GM13977 (cell line): ENCODE measurements at regions not wholly inside any gene's neighbourhood (a gene's known extent, or its start where the extent isn't known, plus 50 kb on each side); places are given as distances from the start of the nearest gene placed in this dataset.

Experiments used
- DNase-seq: peaks from one replicate; pipeline ENCODE4 v3.0.0; 2012; ENCODE audit warnings: low spot score
- in situ Hi-C: fragments of 300-500 bp; cut with MboI; formaldehyde crosslinking; loops from one replicate; pipeline ENCODE4 v1.12.0; 2022; ENCODE audit warnings: low sequenced_read_pairs, low pct_unique_long_range_greater_than_20kb, mixed read lengths, inconsistent platforms; ENCODE audit not compliant: unreplicated experiment
- TF ChIP-seq, protein P1 (sequence below): IDR thresholded peaks from 2 replicates; pipeline ENCODE4 v1.5.1; 2012; ENCODE audit warnings: mild to moderate bottlenecking, control low read depth; ENCODE audit not compliant: insufficient read depth; ENCODE audit errors: extremely low read depth, missing control alignments

DNA sequence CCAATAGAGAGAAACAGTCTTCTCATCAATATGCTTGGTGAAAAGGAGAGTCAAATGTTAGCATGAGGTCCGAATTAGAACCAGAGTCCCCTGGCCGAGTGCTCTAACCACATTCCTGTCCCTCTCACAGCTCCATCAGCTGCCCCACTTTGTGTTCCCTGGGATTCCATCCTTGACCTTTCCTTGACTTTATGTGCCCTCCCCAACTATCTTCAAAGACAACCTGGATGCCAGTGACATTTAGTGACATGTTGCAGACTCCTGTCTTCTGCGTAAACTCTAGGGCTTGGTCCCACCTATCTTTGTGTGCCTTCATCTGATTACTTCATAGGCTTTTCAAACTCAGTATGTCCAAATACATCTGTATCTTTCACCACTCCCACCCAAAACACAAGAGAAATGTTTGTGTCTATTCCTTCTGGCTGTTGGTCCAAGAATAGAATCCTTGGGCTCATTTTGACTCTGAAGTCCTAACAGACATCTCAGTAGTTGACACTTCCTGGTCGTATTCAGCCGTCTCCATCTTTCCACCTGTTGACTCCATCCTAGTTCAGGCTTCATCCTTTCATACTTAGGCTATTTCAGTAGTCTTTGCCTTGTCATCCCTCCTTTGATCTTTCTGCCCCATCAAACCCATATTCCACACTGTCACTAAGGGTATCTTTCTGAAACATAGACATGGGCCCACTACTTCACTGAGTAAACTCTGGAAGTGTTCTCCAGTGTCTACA lies 101.4 kb upstream of the CD180 start:
- TF ChIP-seq, protein P1, sequence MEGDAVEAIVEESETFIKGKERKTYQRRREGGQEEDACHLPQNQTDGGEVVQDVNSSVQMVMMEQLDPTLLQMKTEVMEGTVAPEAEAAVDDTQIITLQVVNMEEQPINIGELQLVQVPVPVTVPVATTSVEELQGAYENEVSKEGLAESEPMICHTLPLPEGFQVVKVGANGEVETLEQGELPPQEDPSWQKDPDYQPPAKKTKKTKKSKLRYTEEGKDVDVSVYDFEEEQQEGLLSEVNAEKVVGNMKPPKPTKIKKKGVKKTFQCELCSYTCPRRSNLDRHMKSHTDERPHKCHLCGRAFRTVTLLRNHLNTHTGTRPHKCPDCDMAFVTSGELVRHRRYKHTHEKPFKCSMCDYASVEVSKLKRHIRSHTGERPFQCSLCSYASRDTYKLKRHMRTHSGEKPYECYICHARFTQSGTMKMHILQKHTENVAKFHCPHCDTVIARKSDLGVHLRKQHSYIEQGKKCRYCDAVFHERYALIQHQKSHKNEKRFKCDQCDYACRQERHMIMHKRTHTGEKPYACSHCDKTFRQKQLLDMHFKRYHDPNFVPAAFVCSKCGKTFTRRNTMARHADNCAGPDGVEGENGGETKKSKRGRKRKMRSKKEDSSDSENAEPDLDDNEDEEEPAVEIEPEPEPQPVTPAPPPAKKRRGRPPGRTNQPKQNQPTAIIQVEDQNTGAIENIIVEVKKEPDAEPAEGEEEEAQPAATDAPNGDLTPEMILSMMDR = no peak
- in situ Hi-C loops = no loop called here
- DNase-seq = no peak

- no peak for DNase-seq
- in situ Hi-C loops = no loop called here
- TF ChIP-seq, protein P1 = no peak
Measured at GRCh38 chr5:67297376-67297775, 100.8 kb upstream of the CD180 start.

GRCh38 chr5:67294266-67294938 lies 97.8 kb upstream of the CD180 start:
- DNase-seq = no peak
- in situ Hi-C loops = no loop called here
- TF ChIP-seq, protein P1 = no peak

- in situ Hi-C loops = no loop called here
- TF ChIP-seq, protein P1 = no peak
- DNase-seq = no peak
Measured at GRCh38 chr5:67293226-67293625, 96.6 kb upstream of the CD180 start.

- DNase-seq = no peak
- TF ChIP-seq, protein P1 = no peak
- in situ Hi-C loops = no loop called here
Measured at GRCh38 chr5:67292201-67292940, 95.8 kb upstream of the CD180 start.

DNA sequence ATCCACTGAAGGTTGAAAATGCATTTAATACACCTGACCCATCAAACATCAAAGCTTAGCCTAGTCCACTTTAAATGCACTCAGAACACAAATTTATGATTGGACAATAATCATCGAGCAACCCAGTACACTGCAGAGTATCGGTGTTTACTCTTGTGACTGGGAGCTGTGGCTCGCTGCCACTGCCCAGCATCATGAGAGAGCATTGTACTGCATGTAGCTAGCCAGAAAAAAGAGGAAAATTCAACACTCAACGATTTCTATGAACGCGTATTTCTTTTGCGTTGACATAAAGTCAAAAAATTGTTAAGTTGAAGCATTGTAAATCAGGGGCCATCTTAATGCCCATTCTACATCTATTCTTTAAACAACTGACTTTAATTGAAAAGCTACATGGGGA lies 95.1 kb upstream of the CD180 start:
- in situ Hi-C loops = no loop called here

More for the DNA sequence above, 95.1 kb upstream of the CD180 start:
- DNase-seq = no peak
- TF ChIP-seq, protein P1 = no peak
